HG03108 (cell line): ENCODE measurements at regions not wholly inside any gene's neighbourhood (a gene's known extent, or its start where the extent isn't known, plus 50 kb on each side); places are given as distances from the start of the nearest gene placed in this dataset.
"Not testable (repeated sequence)": the region's sequence is repeated elsewhere in the genome, so short reads cannot be mapped to it uniquely, and the experiment has no call there.

ENCODE experiments used
- ATAC-seq: cut with Tn5 transposase; IDR thresholded peaks from one replicate; pipeline ENCODE4 v1.9.1; 2021; ENCODE audit warnings: moderate library complexity; ENCODE audit not compliant: unreplicated experiment

GRCh38 chr4:83213640-83214039, 71.0 kb downstream of the COQ2 start:
- ATAC-seq = no peak

GRCh38 chr4:83212041-83212851, 72.4 kb downstream of the COQ2 start:
- peak; percentile 88 for ATAC-seq

GRCh38 chr4:83209419-83209818, 75.2 kb downstream of the COQ2 start:
- no peak for ATAC-seq

GRCh38 chr4:83208371-83209365, 75.9 kb downstream of the COQ2 start:
- ATAC-seq = no peak

GRCh38 chr4:83207497-83208101, 77.0 kb downstream of the COQ2 start:
- no peak for ATAC-seq

GRCh38 chr4:83205760-83206159, 78.8 kb downstream of the COQ2 start:
- no peak for ATAC-seq

GRCh38 chr4:83204731-83205130, 79.9 kb downstream of the COQ2 start:
- ATAC-seq = no peak

GRCh38 chr4:83201761-83202160, 82.8 kb downstream of the COQ2 start:
- no peak for ATAC-seq

- peak; percentile 52 for ATAC-seq
Measured at GRCh38 chr4:83197555-83198235, 83.2 kb upstream of the PLAC8 start.

GRCh38 chr4:83196921-83197320, 82.4 kb upstream of the PLAC8 start:
- ATAC-seq = no peak

GRCh38 chr4:83195269-83195668, 80.7 kb upstream of the PLAC8 start:
- ATAC-seq = no peak

GRCh38 chr4:83194588-83194987, 80.1 kb upstream of the PLAC8 start:
- not testable (repeated sequence) for ATAC-seq

- no peak for ATAC-seq
Measured at GRCh38 chr4:83192634-83193033, 78.1 kb upstream of the PLAC8 start.

GRCh38 chr4:83191026-83191425, 76.5 kb upstream of the PLAC8 start:
- ATAC-seq = no peak

- no peak for ATAC-seq
Measured at GRCh38 chr4:83189631-83190136, 75.2 kb upstream of the PLAC8 start.

- ATAC-seq = no peak
Measured at GRCh38 chr4:83180431-83180968, 66.0 kb upstream of the PLAC8 start.

- no peak for ATAC-seq
Measured at GRCh38 chr4:83179205-83179604, 64.7 kb upstream of the PLAC8 start.

GRCh38 chr4:83178029-83178428, 63.5 kb upstream of the PLAC8 start:
- ATAC-seq = no peak

GRCh38 chr4:83177182-83177581, 62.7 kb upstream of the PLAC8 start:
- ATAC-seq = no peak

- ATAC-seq = peak; percentile 47
Measured at GRCh38 chr4:83174844-83175414, 60.4 kb upstream of the PLAC8 start.
